HEK293 (cell line): ENCODE measurements at regions not wholly inside any gene's neighbourhood (a gene's known extent, or its start where the extent isn't known, plus 50 kb on each side); places are given as distances from the start of the nearest gene placed in this dataset.
"Not testable (repeated sequence)": the region's sequence is repeated elsewhere in the genome, so short reads cannot be mapped to it uniquely, and the experiment has no call there.

ENCODE experiments used
- CTCF ChIA-PET: fragments of 350-600 bp; formaldehyde crosslinking; extraction: SDS; loops from one replicate; lab custom pipeline; 2021; ENCODE audit warnings: antibody characterized with exemption; lab: Yijun Ruan, JAX
- POLR2A ChIA-PET: fragments of 300-600 bp; formaldehyde crosslinking; extraction: SDS; loops from one replicate; lab custom pipeline; 2020; ENCODE audit warnings: antibody characterized with exemption, inconsistent platforms; lab: Yijun Ruan, JAX
- H3K27ac ChIP-seq: fragments of 200-500 bp; sonication (Bioruptor generic); 2 replicates; pipeline ENCODE4 v1.5.1; 2014; ENCODE audit warnings: low read depth, low read length, control low read depth, inconsistent platforms; ENCODE audit errors: extremely low read depth
- H3K36me3 ChIP-seq, 2 experiments: fragments of 200-500 bp in 1 of 2; sonication (Bioruptor generic) in 1 of 2; 1 replicate in 1 of 2; 2 replicates in 1 of 2; pipeline ENCODE4 v1.5.1; 2014 to 2017; ENCODE audit warnings: inconsistent platforms in 2 of 2, low read length in 2 of 2; ENCODE audit not compliant: control insufficient read depth in 2 of 2, insufficient read depth in 1 of 2
- H3K4me1 ChIP-seq: fragments of 200-500 bp; sonication (Bioruptor generic); 2 replicates; pipeline ENCODE4 v1.5.1; 2014; ENCODE audit warnings: mild to moderate bottlenecking, low read length, inconsistent platforms; ENCODE audit not compliant: control insufficient read depth, insufficient read depth
- H3K4me3 ChIP-seq: 2 replicates; pipeline ENCODE4 v1.5.1; 2011; ENCODE audit warnings: low read depth, mild to moderate bottlenecking, control low read depth, low read length, moderate library complexity
- H3K9me3 ChIP-seq: fragments of 200-500 bp; sonication (Bioruptor generic); 2 replicates; pipeline ENCODE4 v1.5.1; 2014; ENCODE audit warnings: low read depth, low read length, inconsistent platforms; ENCODE audit not compliant: control insufficient read depth, insufficient read depth
- FEZF1 ChIP-seq: fragments of 450-650 bp; formaldehyde crosslinking; IDR thresholded peaks from 2 replicates; pipeline ENCODE4 v1.5.1; 2016; ENCODE audit warnings: missing biosample characterization, missing genetic modification characterization
- GLIS2 ChIP-seq: fragments of 450-650 bp; formaldehyde crosslinking; IDR thresholded peaks from 2 replicates; pipeline ENCODE4 v1.5.1; 2016; ENCODE audit warnings: missing biosample characterization, missing genetic modification characterization
- HIC1 ChIP-seq: fragments of 450-650 bp; formaldehyde crosslinking; IDR thresholded peaks from 2 replicates; pipeline ENCODE4 v1.5.1; 2016; ENCODE audit warnings: missing biosample characterization, missing genetic modification characterization
- KLF16 ChIP-seq: fragments of 450-650 bp; formaldehyde crosslinking; IDR thresholded peaks from 2 replicates; pipeline ENCODE4 v1.5.1; 2017; ENCODE audit warnings: missing biosample characterization, missing genetic modification characterization
- MEIS1 ChIP-seq: sonication (generic); formaldehyde crosslinking; IDR thresholded peaks from 2 replicates; pipeline ENCODE4 v1.8.1; 2022; ENCODE audit warnings: missing genetic modification reagents, mild to moderate bottlenecking, borderline replicate concordance
- SALL2 ChIP-seq: fragments of 450-650 bp; formaldehyde crosslinking; IDR thresholded peaks from 2 replicates; pipeline ENCODE4 v1.5.0; 2017; ENCODE audit warnings: missing biosample characterization, mild to moderate bottlenecking, missing genetic modification characterization, borderline replicate concordance
- SCRT1 ChIP-seq: fragments of 450-650 bp; formaldehyde crosslinking; IDR thresholded peaks from 2 replicates; pipeline ENCODE4 v1.5.1; 2016; ENCODE audit warnings: missing biosample characterization, missing genetic modification characterization, borderline replicate concordance
- SETDB1 ChIP-seq: IDR thresholded peaks from one replicate; pipeline ENCODE4 v1.6.1; 2017; ENCODE audit warnings: mild to moderate bottlenecking, low read length, moderate library complexity, mixed read lengths; ENCODE audit not compliant: insufficient read length
- TCF7L2 ChIP-seq: IDR thresholded peaks from 2 replicates; pipeline ENCODE4 v1.6.1; 2011; ENCODE audit warnings: low read depth, mild to moderate bottlenecking, inconsistent platforms, low read length, moderate library complexity, borderline replicate concordance
- WT1 ChIP-seq: fragments of 450-650 bp; formaldehyde crosslinking; IDR thresholded peaks from 2 replicates; pipeline ENCODE4 v1.5.1; 2016; ENCODE audit warnings: missing biosample characterization, missing genetic modification characterization
- ZBTB11 ChIP-seq: fragments of 450-650 bp; formaldehyde crosslinking; conservative IDR thresholded peaks from 2 replicates; pipeline ENCODE4 v1.5.1; 2016; ENCODE audit warnings: low read depth, missing biosample characterization, missing genetic modification characterization
- ZBTB8A ChIP-seq: fragments of 450-650 bp; formaldehyde crosslinking; IDR thresholded peaks from 2 replicates; pipeline ENCODE4 v1.5.1; 2016; ENCODE audit warnings: missing biosample characterization, missing genetic modification characterization
- ZFP69B ChIP-seq: fragments of 450-650 bp; formaldehyde crosslinking; IDR thresholded peaks from 2 replicates; pipeline ENCODE4 v1.5.1; 2016; ENCODE audit warnings: missing biosample characterization, missing genetic modification characterization
- ZNF132 ChIP-seq: fragments of 450-650 bp; formaldehyde crosslinking; IDR thresholded peaks from 2 replicates; pipeline ENCODE4 v1.5.1; 2017; ENCODE audit warnings: missing biosample characterization, missing genetic modification characterization, borderline replicate concordance
- ZNF248 ChIP-seq: fragments of 450-650 bp; formaldehyde crosslinking; IDR thresholded peaks from 2 replicates; pipeline ENCODE4 v1.5.1; 2017; ENCODE audit warnings: missing biosample characterization, missing genetic modification characterization
- ZNF26 ChIP-seq: fragments of 450-650 bp; formaldehyde crosslinking; IDR thresholded peaks from 2 replicates; pipeline ENCODE4 v1.5.1; 2016; ENCODE audit warnings: missing biosample characterization, missing genetic modification characterization
- ZNF311 ChIP-seq: fragments of 450-650 bp; formaldehyde crosslinking; IDR thresholded peaks from 2 replicates; pipeline ENCODE4 v1.5.1; 2017; ENCODE audit warnings: missing biosample characterization, missing genetic modification characterization, borderline replicate concordance
- ZNF473 ChIP-seq: fragments of 450-650 bp; formaldehyde crosslinking; IDR thresholded peaks from 2 replicates; pipeline ENCODE4 v1.5.1; 2017; ENCODE audit warnings: missing biosample characterization, missing genetic modification characterization
- ZNF521 ChIP-seq: fragments of 450-650 bp; formaldehyde crosslinking; IDR thresholded peaks from 2 replicates; pipeline ENCODE4 v1.5.1; 2017; ENCODE audit warnings: missing biosample characterization, mild to moderate bottlenecking, missing genetic modification characterization
- ZNF645 ChIP-seq: fragments of 450-650 bp; formaldehyde crosslinking; IDR thresholded peaks from 2 replicates; pipeline ENCODE4; 2016; ENCODE audit warnings: missing biosample characterization, missing genetic modification characterization
- ZNF654 ChIP-seq: fragments of 450-650 bp; formaldehyde crosslinking; IDR thresholded peaks from 2 replicates; pipeline ENCODE4 v1.5.1; 2016; ENCODE audit warnings: low read depth, missing biosample characterization, missing genetic modification characterization
- ZNF658 ChIP-seq: fragments of 450-650 bp; formaldehyde crosslinking; IDR thresholded peaks from 2 replicates; pipeline ENCODE4; 2016; ENCODE audit warnings: missing biosample characterization, missing genetic modification characterization
- ZNF664 ChIP-seq: fragments of 450-650 bp; formaldehyde crosslinking; IDR thresholded peaks from 2 replicates; pipeline ENCODE4 v1.5.1; 2016; ENCODE audit warnings: missing biosample characterization, missing genetic modification characterization
- ZSCAN23 ChIP-seq: fragments of 450-650 bp; formaldehyde crosslinking; IDR thresholded peaks from 2 replicates; pipeline ENCODE4 v1.5.1; 2016; ENCODE audit warnings: missing biosample characterization, missing genetic modification characterization

GRCh38 chrX:63032811-63033210 lies 318.3 kb downstream of the SPIN4 start (continued):
- TF ChIP-seq ZNF26 (no peak), ZNF311 (tag by site-specific recombination) (no peak), ZNF521 (tag by site-specific recombination) (no peak), HIC1 (tag by site-specific recombination) (no peak), ZBTB8A (tag by site-specific recombination) (no peak), KLF16 (tag by site-specific recombination) (no peak), WT1 (tag by site-specific recombination) (no peak), ZNF645 (tag by site-specific recombination) (no peak), ZNF658 (tag by site-specific recombination) (no peak), SCRT1 (no peak), ZNF664 (no peak), ZSCAN23 (no peak)
- TF ChIP-seq, all 188 proteins: peak for 0

- TF ChIP-seq ZNF473 (tag by site-specific recombination): no peak
- TF ChIP-seq SETDB1: no peak
- TF ChIP-seq FEZF1 (tag by site-specific recombination): no peak
- TF ChIP-seq SALL2: no peak
- no peak for TF ChIP-seq GLIS2 (tag by site-specific recombination)
- no peak for TF ChIP-seq MEIS1 (CRISPR knock-in tag)
- TF ChIP-seq ZNF248 (tag by site-specific recombination): no peak
- TF ChIP-seq ZFP69B (tag by site-specific recombination): no peak
- ChIA-PET CTCF (no interaction called here), POLR2A (no interaction called here)
- H3K4me1 ChIP-seq: no peaks in the 10 kb centered on the region
- H3K4me3 ChIP-seq: no peak overlapping the region
- H3K36me3 ChIP-seq: no peaks in the 10 kb centered on the region
- no peak overlapping the region for H3K27ac ChIP-seq
- no peaks in the 10 kb centered on the region; the same call in 1 of the 2 replicates for H3K9me3 ChIP-seq
Measured at GRCh38 chrX:63013549-63013948, 337.6 kb downstream of the SPIN4 start.

GRCh38 chrX:63012574-63012973 lies 338.6 kb downstream of the SPIN4 start:
- Histone ChIP-seq H3K27ac (no peak overlapping the region), H3K4me3 (no peak overlapping the region), H3K36me3 (no peaks in the 10 kb centered on the region)
- ChIA-PET CTCF (interaction anchor here (0.6 kb wide), 1 partner anchor 1671 kb away, joined by 3 read pairs; no protein-coding TSS in a partner anchor), POLR2A (no interaction called here)
- no peak for TF ChIP-seq ZBTB11
- TF ChIP-seq TCF7L2: no peak
- TF ChIP-seq ZNF654 (tag by site-specific recombination): peak; percentile 35; the same call in 1 of the 2 replicates
- no peak for TF ChIP-seq ZNF132 (tag by site-specific recombination)
- TF ChIP-seq, all 188 proteins: peak for 1
- no peaks in the 10 kb centered on the region for H3K4me1 ChIP-seq
- H3K9me3 ChIP-seq: no peaks in the 10 kb centered on the region; the same call in 1 of the 2 replicates

- CTCF ChIA-PET, POLR2A ChIA-PET, H3K4me1 ChIP-seq, H3K4me3 ChIP-seq, H3K36me3 ChIP-seq, H3K9me3 ChIP-seq, H3K27ac ChIP-seq: not testable (repeated sequence)
Measured at GRCh38 chrX:63000196-63000595, 350.9 kb downstream of the SPIN4 start.
